ENCODE measurements at regions not wholly inside any gene's neighbourhood (a gene's known extent, or its start where the extent isn't known, plus 50 kb on each side); places are given as distances from the start of the nearest gene placed in this dataset.

- no peak for TF ChIP-seq TCF12 (IDR thresholded peaks at IDR 0.05; ENCODE audit: low read depth)
- no peak for TF ChIP-seq MAX (IDR thresholded peaks at IDR 0.05)
Measured at GRCh38 chr1:208644401-208645160, 400.4 kb upstream of the PLXNA2 start.

Data from Ishikawa (cell line).